ENCODE measurements at regions not wholly inside any gene's neighbourhood (a gene's known extent, or its start where the extent isn't known, plus 50 kb on each side); places are given as distances from the start of the nearest gene placed in this dataset.

DNA sequence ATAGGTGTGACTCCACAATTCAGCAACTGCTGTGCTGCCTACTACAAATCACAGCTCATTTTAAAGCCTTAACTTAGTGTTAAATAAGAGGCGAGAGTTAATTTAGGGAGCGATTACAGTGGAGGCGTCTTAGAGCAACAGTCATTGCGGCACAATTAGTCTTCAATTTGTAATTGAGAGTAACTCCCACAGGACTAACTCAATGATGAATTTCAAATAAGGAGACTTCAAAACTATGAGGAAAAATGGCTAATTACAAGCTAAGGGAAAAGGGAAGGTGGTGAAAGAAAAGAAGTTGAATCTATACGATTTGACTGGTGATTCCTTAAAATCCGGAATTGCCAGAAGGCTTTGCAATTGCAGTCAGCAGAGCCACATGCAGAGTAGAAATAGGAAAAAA is 63.7 kb upstream of the FOXB1 start:
- TF ChIP-seq CBX3 (IDR thresholded peaks at IDR 0.05; ENCODE audit: low read depth) = no peak
- TF ChIP-seq, protein P1, sequence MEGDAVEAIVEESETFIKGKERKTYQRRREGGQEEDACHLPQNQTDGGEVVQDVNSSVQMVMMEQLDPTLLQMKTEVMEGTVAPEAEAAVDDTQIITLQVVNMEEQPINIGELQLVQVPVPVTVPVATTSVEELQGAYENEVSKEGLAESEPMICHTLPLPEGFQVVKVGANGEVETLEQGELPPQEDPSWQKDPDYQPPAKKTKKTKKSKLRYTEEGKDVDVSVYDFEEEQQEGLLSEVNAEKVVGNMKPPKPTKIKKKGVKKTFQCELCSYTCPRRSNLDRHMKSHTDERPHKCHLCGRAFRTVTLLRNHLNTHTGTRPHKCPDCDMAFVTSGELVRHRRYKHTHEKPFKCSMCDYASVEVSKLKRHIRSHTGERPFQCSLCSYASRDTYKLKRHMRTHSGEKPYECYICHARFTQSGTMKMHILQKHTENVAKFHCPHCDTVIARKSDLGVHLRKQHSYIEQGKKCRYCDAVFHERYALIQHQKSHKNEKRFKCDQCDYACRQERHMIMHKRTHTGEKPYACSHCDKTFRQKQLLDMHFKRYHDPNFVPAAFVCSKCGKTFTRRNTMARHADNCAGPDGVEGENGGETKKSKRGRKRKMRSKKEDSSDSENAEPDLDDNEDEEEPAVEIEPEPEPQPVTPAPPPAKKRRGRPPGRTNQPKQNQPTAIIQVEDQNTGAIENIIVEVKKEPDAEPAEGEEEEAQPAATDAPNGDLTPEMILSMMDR (IDR thresholded peaks at IDR 0.05 in 2 of 3, conservative IDR thresholded peaks at IDR 0.05 in 1 of 3; ENCODE audit: borderline replicate concordance in 1 of 3, insufficient read depth in 1 of 3, low read depth in 2 of 3, low read length in 2 of 3) = no peak
- TF ChIP-seq, protein P2, sequence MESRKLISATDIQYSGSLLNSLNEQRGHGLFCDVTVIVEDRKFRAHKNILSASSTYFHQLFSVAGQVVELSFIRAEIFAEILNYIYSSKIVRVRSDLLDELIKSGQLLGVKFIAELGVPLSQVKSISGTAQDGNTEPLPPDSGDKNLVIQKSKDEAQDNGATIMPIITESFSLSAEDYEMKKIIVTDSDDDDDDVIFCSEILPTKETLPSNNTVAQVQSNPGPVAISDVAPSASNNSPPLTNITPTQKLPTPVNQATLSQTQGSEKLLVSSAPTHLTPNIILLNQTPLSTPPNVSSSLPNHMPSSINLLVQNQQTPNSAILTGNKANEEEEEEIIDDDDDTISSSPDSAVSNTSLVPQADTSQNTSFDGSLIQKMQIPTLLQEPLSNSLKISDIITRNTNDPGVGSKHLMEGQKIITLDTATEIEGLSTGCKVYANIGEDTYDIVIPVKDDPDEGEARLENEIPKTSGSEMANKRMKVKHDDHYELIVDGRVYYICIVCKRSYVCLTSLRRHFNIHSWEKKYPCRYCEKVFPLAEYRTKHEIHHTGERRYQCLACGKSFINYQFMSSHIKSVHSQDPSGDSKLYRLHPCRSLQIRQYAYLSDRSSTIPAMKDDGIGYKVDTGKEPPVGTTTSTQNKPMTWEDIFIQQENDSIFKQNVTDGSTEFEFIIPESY (IDR thresholded peaks at IDR 0.05; ENCODE audit: extremely low read depth, insufficient replicate concordance, low read length) = no peak
- no peak for TF ChIP-seq POLR2A (IDR thresholded peaks at IDR 0.05; ENCODE audit: borderline replicate concordance, extremely low read depth, insufficient read depth, insufficient read length)
- TF ChIP-seq RAD21 (IDR thresholded peaks at IDR 0.05; ENCODE audit: low read depth) = no peak
- no peak for TF ChIP-seq SIN3A (IDR thresholded peaks at IDR 0.05; ENCODE audit: low read depth)
- no peak for TF ChIP-seq POLR2AphosphoS5 (IDR thresholded peaks at IDR 0.05; ENCODE audit: low read depth, low read length)

Data from HCT116 (cell line).